ENCODE measurements at regions not wholly inside any gene's neighbourhood (a gene's known extent, or its start where the extent isn't known, plus 50 kb on each side); places are given as distances from the start of the nearest gene placed in this dataset.
A peak's percentile ranks its signal among the peaks of the same experiment; 100 is the strongest.
"Not testable (repeated sequence)": the region's sequence is repeated elsewhere in the genome, so short reads cannot be mapped to it uniquely, and the experiment has no call there.

DNA sequence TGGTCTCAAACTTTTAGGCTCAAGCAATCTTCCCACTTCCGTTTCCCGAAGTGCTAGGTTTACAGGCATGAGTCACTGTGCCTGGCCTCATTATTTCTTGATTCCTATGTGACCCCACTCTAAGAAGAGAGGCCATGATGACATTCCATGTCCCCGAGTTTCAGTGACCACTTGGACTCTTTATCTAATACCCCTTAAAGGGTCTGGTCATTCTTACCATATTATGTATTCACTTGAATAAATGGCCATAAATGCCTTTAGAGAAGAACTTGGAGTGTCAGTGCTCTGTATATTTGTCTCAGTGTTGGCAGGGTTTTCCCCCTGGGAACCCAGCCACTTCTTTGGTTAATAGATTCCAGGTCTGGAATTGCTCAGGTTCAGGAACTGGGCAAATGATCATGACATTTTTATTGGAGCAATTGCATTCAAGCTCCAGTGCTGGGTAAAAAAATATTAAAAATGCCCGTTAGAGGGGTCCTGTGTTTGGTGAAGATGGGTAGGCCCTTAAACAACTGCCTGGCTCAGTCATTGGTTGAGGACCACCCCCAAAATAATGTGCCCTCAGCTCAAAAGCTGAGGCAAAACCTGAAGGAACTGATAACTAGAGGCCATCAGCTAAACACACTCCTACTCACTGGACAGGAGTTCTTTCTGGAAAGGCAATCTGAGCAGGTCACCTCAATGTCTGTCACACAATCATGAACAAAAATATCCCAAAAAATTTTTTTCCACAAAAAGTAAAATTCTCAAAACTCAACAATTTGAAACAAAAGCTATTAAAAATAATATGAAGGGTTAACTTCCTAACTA is 186.6 kb upstream of the ZNF608 start:
- no peak for DNase-seq

- peak; percentile 54 for DNase-seq
Observed at GRCh38 chr5:124935065-124935464, 188.6 kb upstream of the ZNF608 start.

GRCh38 chr5:124936626-124936933 is 190.1 kb upstream of the ZNF608 start:
- DNase-seq: no peak

- DNase-seq: no peak
Observed at GRCh38 chr5:124941051-124942049, 194.9 kb upstream of the ZNF608 start.

- no peak for DNase-seq
Observed at GRCh38 chr5:124948062-124948753, 201.8 kb upstream of the ZNF608 start.

- no peak for DNase-seq
Observed at GRCh38 chr5:124948754-124949275, 202.4 kb upstream of the ZNF608 start.

DNA sequence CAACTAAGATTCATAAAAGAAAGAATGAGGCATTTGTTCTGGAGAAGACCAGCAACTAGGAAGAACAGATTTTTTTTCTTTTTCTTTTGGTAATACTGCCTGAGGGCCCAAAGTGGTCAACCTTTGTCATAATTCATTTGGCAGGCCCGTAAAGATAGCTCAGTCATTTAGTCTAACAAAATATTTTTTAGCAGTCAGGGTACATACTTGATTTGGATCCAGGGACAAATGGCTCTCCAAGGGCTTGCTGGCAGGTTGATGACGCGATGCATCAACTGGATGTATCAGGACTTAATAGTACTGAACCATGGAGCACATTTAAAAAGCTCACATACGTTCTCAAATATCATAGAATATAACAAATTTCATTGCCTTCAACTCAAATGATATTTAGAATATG is 203.4 kb upstream of the ZNF608 start:
- DNase-seq: no peak

GRCh38 chr5:124951105-124951504 is 204.7 kb upstream of the ZNF608 start:
- DNase-seq: no peak

DNA sequence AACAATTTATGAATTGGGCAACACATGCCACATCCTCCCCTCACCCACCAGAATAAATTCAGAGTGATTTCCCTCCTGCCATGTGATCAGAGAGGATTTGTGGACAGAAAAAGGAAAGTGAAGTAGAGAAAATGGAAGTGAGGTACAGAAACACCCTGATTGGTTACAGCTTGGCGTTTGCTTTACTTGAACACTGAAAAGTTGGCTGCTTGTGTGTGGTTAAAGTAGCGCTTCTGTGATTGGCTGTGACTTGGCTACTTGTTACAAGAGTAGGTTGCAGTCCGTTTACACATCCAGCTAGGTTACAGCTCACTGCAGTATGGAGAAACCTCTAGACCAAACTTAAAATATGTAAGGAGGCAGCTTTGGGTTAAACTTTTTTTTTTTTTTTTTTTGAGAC is 205.2 kb upstream of the ZNF608 start:
- DNase-seq: peak; percentile 18

DNA sequence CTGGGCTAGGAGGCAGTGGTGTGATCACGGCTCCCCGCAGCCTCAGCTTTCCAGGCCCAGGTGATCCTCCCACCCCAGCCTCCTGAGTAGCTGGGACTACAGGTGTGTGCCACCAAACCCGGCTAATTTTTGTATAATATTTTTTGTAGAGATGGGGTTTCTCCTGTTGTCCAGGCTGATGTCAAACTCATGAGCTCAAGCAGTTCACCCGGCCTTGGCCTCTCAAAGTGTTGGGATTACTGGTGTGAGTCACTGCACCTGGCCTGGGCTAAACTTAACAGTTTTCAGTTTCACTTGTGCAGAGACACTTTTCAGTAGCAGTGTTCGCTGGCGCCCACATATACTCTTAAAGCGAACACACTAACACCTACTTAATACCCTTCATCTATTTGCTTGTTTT is 205.6 kb upstream of the ZNF608 start:
- peak; percentile 24 for DNase-seq

- DNase-seq: no peak
Observed at GRCh38 chr5:124952566-124952965, 206.1 kb upstream of the ZNF608 start.

- DNase-seq: no peak
Observed at GRCh38 chr5:124954784-124955183, 208.3 kb upstream of the ZNF608 start.

DNA sequence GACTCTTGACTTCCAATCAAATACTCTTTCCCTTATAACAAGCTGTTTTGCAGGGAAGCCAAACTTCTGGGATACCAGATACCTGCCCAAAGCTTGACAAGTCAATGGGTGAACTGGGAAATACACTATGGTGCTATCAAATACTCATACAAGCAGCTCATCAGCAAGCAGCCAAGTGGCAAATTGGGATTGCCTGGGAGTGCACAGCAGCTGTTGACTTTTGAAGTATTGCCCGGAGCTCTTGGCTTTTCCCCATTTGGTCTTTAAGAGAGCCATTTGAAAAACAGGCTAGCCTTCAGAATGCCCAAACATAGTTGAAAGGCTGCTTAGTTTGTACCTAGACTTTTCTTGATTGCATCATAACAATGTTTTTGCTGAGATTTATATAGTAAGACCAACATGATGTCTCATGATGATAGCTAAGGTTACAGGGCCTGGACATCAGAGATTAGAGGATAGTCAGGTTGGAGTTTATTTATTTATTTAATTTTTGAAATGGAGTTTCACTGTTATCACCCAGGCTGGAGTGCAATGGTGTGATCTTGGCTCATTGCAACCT is 210.1 kb upstream of the ZNF608 start:
- DNase-seq: no peak

DNA sequence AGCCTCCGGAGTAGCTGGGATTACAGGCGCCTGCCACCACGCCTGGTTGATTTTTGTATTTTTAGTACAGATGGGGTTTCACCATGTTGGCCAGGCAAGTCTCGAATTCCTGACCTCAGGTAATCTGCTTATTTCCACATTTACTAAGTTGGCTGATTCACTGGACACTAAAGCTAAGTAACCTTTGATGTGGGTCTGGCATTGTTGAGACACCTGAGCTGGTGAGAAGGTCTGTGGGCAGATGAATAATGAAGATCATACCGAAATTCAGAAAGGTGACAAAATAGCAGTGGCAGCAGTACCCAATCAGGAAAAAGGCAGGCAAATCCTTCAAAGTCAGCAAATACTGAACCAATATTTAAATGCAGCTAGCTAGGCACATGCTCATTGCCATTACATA is 210.6 kb upstream of the ZNF608 start:
- DNase-seq: no peak

DNA sequence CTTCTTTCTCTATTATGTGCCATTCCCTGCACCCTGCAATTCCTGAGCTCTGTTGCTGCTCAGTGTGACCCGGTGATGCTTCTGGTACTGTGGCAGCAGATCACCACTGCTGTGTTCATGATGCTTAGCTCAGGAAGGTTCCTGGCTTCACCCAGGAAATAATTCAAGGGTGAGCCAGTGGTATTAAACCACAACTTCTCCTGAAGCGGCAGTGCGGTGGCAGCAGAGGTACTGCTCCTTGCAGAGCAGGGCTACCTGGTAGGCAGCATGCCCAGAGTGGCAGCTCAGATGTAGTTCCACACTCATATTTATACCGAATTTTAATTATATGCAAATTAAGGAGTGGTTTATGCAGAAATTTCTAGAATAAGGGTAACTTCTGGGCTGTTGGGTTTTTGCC is 213.8 kb upstream of the ZNF608 start:
- no peak for DNase-seq

DNA sequence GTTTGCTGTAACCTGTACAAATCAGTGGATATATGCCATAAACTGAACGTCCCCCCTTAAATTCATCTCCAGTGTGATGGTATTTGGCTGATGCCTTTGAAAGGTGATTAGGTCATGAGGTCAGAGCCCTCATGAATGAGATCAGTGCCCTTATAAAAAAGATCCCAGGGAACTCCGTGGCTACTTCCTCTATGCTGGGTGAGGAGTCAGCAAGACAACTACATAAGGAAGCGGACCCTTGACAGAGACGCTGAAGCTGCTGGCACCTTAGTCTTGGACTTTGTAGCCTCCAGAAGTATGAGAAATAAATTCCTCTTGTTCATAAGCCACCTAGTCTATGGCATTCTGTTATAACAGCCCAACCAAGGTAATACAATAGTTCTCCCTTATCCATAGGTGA is 215.1 kb upstream of the ZNF608 start:
- no peak for DNase-seq

- DNase-seq: no peak
Observed at GRCh38 chr5:124962111-124962510, 215.7 kb upstream of the ZNF608 start.

GRCh38 chr5:124962735-124963134 is 216.3 kb upstream of the ZNF608 start:
- DNase-seq: no peak

- no peak for DNase-seq
Observed at GRCh38 chr5:124963236-124963919, 216.9 kb upstream of the ZNF608 start.

DNA sequence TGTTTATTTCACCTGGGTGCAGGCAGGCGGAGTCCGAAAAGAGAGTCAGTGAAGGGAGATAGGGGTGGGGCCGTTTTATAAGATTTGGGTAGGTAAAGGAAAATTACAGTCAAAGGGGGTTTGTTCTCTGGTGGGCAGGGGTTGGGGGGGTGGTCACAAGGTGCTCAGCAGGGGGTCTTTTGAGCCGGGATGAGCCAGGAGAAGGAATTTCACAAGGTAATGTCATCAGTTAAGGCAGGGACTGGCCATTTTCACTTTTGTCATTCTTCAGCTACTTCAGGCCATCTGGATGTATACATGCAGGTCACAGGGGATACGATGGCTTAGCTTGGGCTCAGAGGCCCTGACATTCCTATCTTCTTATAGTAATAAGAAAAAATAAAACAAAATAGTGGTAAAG is 220.3 kb upstream of the ZNF608 start:
- DNase-seq: not testable (repeated sequence)

GRCh38 chr5:124970381-124970780 is 223.9 kb upstream of the ZNF608 start:
- not testable (repeated sequence) for DNase-seq

DNA sequence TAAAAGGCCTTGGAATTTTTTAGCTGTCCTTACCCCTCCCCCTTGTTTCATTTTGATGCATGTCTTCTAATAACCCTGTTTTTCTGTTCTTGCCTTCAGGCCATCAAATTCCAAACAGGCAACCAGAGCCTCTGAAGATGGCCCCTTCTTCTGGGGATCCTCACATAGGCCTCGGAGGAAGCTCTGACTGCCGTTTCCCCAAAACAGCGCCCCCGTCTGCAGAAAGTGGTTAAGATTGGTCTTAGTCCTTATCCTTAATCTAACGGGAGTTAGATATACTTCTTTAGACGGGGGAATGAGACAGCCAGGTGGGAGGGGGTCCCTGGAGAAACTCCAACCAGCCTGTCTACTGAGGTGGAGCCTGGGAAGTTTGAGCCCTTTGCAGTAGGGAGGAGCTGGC is 226.3 kb upstream of the ZNF608 start:
- DNase-seq: no peak
